HG02623 (cell line): ENCODE measurements at regions not wholly inside any gene's neighbourhood (a gene's known extent, or its start where the extent isn't known, plus 50 kb on each side); places are given as distances from the start of the nearest gene placed in this dataset.

ENCODE experiments used
- ATAC-seq: cut with Tn5 transposase; IDR thresholded peaks from one replicate; pipeline ENCODE4 v1.9.1; 2021; ENCODE audit warnings: moderate library complexity; ENCODE audit not compliant: unreplicated experiment

GRCh38 chr15:75131269-75131643 is 70.4 kb upstream of the C15orf39 start:
- no peak for ATAC-seq

- ATAC-seq: no peak
These were observed 66.9 kb upstream of the C15orf39 start for GRCh38 chr15:75134748-75135147.

DNA sequence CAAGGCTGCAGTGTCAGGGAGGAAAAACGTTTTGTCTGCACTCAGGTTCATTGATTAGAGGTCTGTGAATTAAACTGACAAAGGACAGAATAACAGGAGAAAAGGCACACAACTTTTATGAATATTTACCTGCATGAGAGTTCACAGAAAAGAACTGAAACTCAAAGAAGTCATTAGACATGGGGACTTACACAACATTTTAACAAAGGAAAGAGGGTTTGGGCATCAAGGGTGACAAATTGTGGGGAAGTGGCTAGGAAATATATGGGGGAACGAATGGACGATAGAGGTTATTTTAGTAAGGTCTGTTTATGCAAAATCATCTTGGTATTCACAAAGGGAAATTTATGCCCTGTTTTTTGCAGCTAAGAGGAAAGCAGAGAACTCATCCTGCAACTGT is 65.6 kb upstream of the C15orf39 start:
- ATAC-seq: no peak

DNA sequence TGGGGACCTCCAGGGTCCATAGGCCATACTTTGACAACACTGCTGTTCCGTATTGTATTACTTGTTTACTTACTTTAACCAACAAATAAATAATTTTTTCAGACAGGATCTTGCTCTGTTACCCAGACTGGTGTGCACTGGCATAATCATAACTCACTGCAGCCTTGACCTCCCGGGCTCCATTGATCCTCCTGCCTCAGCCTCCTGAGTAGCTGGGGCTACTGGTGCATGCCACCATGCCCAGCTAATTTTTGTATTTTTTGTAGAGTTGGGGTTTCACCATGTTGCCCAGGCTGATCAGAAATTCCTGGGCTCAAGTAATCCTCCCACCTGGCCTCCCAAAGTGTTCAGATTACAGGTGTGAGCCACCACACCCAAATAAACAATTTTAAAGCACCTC is 64.9 kb upstream of the C15orf39 start:
- ATAC-seq: no peak

DNA sequence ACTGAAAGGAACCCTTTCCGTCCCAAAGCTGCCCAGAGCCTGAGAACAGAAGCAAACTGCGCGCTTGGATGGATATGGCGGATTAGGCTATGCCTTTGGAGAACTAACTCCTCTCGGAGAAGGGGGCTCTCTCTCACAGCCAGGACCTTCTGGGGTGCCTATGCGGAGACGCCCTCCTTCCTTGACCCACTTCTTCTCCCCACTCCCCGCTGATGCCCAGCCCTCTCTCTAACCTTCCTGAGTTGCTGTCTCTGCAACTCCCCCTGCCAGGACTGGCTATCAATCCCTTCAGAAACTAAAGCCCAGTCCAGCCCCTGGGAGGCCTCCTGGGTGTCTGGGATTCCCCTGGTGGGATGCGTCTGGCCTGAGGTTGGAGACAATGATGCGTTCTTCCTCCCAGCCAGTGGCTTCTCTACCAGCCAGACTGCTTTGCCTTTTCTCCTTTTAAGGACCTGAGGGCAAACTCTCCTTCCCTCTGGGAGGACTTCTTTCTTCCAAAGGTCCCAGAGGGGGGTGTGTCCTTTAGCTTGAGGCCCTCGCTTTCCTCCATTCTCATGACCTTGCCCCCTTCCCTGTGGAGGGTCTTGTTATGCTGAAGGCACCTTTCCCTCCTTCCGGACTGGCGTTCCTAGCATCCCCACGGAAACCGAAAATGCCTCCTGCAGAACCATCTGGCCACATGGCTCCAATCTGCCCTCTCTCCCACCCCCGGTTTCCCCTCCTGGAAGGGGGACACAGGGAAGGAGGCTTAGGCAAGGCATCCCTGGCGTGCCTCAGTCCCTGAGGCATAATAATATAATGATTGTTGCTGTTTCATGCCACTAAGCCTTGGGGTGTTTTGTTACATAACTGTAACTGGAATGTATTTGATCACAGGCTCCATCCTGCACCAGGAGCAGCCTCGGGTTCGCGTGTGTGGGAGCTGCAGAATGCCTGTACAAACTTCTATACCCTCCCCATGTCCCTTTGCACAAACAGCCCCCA is 63.4 kb upstream of the C15orf39 start:
- no peak for ATAC-seq

GRCh38 chr15:75140080-75140879 is 61.4 kb upstream of the C15orf39 start:
- no peak for ATAC-seq

DNA sequence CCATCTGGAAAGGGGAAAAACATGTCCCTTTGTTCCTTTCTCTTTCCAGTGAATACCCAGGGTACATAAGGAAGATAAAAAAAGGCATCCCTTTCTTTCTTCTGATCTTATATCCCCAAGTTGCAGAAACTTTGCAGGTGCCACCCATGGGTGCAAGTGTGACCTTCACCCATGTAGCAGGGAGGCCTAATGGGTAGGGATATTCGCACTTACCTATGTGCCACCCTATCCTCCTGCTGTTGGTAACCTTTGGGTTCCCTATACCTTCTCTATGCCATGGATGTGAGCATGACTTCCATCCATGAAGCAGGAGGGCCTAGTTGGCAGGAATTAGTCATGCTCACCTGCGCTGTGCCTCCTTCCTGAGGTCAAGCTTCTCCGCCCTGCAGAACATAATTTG is 59.2 kb upstream of the C15orf39 start:
- ATAC-seq: no peak

DNA sequence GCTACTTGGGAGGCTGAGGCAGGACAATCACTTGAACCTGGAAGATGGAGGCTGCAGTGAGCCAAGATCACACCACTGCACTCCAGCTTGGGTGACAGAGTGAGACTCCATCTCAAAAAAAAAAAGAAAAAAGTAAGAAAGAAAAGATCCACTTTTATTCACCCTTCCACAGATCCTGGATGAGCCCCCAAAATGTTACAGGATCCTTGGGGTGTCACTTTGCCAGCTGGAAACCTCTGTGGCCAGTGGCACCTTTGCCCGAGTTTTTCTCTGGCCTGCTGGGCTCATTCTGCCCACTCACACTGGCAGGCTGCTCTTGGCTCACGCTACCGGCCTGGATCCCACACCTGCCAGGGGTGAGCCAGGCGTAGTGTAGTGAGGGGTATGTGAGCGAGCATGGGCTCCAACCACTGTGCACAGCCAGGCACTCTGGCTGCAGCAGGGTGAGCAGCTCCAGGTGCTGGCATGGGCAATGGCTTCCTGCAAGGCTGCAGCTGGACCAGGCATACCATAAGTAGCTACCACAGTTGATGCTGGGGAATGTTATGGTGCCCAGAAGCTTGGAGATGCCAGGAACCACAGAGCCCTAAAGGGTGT is 57.8 kb upstream of the C15orf39 start:
- no peak for ATAC-seq

DNA sequence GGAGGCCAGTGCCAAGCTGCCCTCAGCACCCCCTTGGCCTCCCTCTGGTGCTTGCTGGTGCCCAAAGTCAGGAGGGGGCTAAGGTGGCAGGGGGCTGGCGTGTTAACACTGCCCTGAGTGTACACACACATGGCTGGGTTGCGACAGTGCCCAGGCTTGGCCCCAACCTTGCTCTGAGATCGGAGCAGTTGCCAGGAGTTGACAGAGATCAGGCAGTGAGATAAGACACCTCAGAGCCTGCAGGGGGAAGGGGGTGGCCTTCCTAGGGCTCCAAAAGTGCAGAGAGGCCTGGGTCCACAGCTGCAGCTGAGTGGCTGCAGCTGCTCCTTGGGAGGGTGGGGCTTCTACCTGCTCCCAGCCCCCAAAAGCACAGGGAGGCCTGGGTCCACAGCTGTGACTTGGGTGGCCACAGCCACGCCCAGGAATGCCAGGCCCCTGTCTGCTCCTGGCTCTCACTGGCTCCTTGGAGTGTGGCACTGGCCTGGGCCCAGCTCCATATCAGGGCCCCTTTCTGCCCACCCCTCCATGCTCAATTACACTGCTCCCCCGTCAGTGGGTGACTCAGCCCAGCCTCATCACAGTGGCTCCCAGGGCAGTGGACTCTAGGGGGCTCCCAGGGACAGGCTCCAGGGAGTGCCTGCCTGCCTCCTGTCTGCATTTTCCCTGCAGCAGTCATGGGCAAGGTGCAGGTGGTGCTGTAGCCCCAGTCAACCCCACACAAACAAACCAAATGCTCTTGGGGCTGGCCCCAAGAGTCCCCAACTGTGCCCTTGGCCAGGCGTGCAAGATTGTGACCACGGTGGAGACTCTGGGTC is 56.4 kb upstream of the C15orf39 start:
- ATAC-seq: no peak

DNA sequence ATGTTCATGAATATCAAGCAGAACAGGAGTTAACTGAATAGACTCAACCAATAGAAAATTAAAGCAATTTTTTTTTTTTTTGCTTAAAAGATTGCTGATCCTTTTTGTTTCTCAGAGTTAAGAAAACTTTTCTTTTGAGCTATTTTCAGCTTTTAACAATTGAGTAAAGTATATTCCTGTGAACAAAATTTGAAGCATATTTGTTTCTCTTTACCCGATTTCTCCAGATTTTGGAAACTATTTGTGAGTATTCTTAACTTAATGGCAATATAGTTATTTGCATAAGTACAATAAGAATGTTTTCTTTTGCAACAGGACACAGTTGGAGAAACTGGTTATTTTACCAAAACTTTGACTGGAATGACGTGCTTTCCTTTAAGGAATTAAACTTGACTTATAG is 53.4 kb upstream of the C15orf39 start:
- ATAC-seq: no peak

- no peak for ATAC-seq
These were observed 51.6 kb upstream of the C15orf39 start for GRCh38 chr15:75149867-75150709.

GRCh38 chr15:75151214-75152128 is 50.2 kb upstream of the C15orf39 start:
- no peak for ATAC-seq
